Breast epithelium (tissue), 3 donors: ENCODE measurements at regions not wholly inside any gene's neighbourhood (a gene's known extent, or its start where the extent isn't known, plus 50 kb on each side); places are given as distances from the start of the nearest gene placed in this dataset.

ENCODE experiments used
- CTCF ChIP-seq, 3 donors: fragments of 450-650 bp; IDR thresholded peaks; one replicate each; pipeline ENCODE4 v1.5.1; 2016 to 2017; ENCODE audit warnings: antibody characterized with exemption in 3 of 3, mild to moderate bottlenecking in 3 of 3, moderate library complexity in 3 of 3
- POLR2A ChIP-seq: fragments of 450-650 bp; IDR thresholded peaks from one replicate; pipeline ENCODE4 v1.6.1; 2016; ENCODE audit warnings: antibody characterized with exemption, mild to moderate bottlenecking, moderate library complexity

GRCh38 chr5:21142791-21143190 is 1154.8 kb upstream of the CDH18 start:
- TF ChIP-seq CTCF (IDR thresholded peaks at IDR 0.05): no peak
- no peak for TF ChIP-seq POLR2A
